ENCODE measurements at regions not wholly inside any gene's neighbourhood (a gene's known extent, or its start where the extent isn't known, plus 50 kb on each side); places are given as distances from the start of the nearest gene placed in this dataset.

- TF ChIP-seq CTCF (IDR thresholded peaks at IDR 0.05; ENCODE audit: low read depth, low read length) = no peak
- no peaks in the 10 kb centered on the region for H3K36me3 ChIP-seq
- no peaks in the 10 kb centered on the region for H3K9me3 ChIP-seq (ENCODE audit: low read depth)
- H3K4me1 ChIP-seq (ENCODE audit: low read depth) = no peaks in the 10 kb centered on the region
- DNase-seq (ENCODE audit: low read depth in 1 of 2, low spot score in 1 of 2) = no peak
- H3K27me3 ChIP-seq = no peaks in the 10 kb centered on the region
- H3K4me3 ChIP-seq = no peak overlapping the region
- no peak overlapping the region for H3K27ac ChIP-seq
Measured at GRCh38 chr4:164197556-164197955, 556.4 kb upstream of the SMIM31 start.

GRCh38 chr4:164203476-164203875 lies 550.5 kb upstream of the SMIM31 start:
- H3K27ac ChIP-seq = no peak overlapping the region

GRCh38 chr4:164204434-164204833 lies 549.5 kb upstream of the SMIM31 start:
- no peaks in the 10 kb centered on the region for H3K9me3 ChIP-seq (ENCODE audit: low read depth)
- DNase-seq (ENCODE audit: low read depth in 1 of 2, low spot score in 1 of 2) = peak; percentile 4 to 11
- no peaks in the 10 kb centered on the region for H3K4me1 ChIP-seq (ENCODE audit: low read depth)
- H3K27ac ChIP-seq = no peak overlapping the region
- TF ChIP-seq CTCF (IDR thresholded peaks at IDR 0.05; ENCODE audit: low read depth, low read length) = no peak
- no peaks in the 10 kb centered on the region for H3K36me3 ChIP-seq
- H3K4me3 ChIP-seq = no peak overlapping the region
- no peaks in the 10 kb centered on the region for H3K27me3 ChIP-seq

More at GRCh38 chr4:164203476-164203875, 550.5 kb upstream of the SMIM31 start:
- no peaks in the 10 kb centered on the region for H3K9me3 ChIP-seq (ENCODE audit: low read depth)
- DNase-seq (ENCODE audit: low read depth in 1 of 2, low spot score in 1 of 2) = no peak
- no peak for TF ChIP-seq CTCF (IDR thresholded peaks at IDR 0.05; ENCODE audit: low read depth, low read length)
- H3K36me3 ChIP-seq = no peaks in the 10 kb centered on the region
- no peak overlapping the region for H3K4me3 ChIP-seq
- no peaks in the 10 kb centered on the region for H3K4me1 ChIP-seq (ENCODE audit: low read depth)
- no peaks in the 10 kb centered on the region for H3K27me3 ChIP-seq

GRCh38 chr4:164207460-164207859 lies 546.5 kb upstream of the SMIM31 start:
- Histone ChIP-seq H3K4me1 (ENCODE audit: low read depth) (no peaks in the 10 kb centered on the region), H3K9me3 (ENCODE audit: low read depth) (no peaks in the 10 kb centered on the region), H3K27me3 (no peaks in the 10 kb centered on the region), H3K4me3 (no peak overlapping the region), H3K27ac (no peak overlapping the region), H3K36me3 (no peaks in the 10 kb centered on the region)
- DNase-seq (ENCODE audit: low read depth in 1 of 2, low spot score in 1 of 2) = no peak
- TF ChIP-seq CTCF (IDR thresholded peaks at IDR 0.05; ENCODE audit: low read depth, low read length) = no peak

GRCh38 chr4:164210377-164210776 lies 543.6 kb upstream of the SMIM31 start:
- Histone ChIP-seq H3K27me3 (no peaks in the 10 kb centered on the region), H3K4me1 (ENCODE audit: low read depth) (no peaks in the 10 kb centered on the region)

More at GRCh38 chr4:164210377-164210776, 543.6 kb upstream of the SMIM31 start:
- Histone ChIP-seq H3K27ac (no peak overlapping the region), H3K4me3 (no peak overlapping the region), H3K9me3 (ENCODE audit: low read depth) (no peaks in the 10 kb centered on the region), H3K36me3 (no peaks in the 10 kb centered on the region)
- DNase-seq (ENCODE audit: low read depth in 1 of 2, low spot score in 1 of 2) = no peak
- no peak for TF ChIP-seq CTCF (IDR thresholded peaks at IDR 0.05; ENCODE audit: low read depth, low read length)
